ENCODE measurements at regions not wholly inside any gene's neighbourhood (a gene's known extent, or its start where the extent isn't known, plus 50 kb on each side); places are given as distances from the start of the nearest gene placed in this dataset.

GRCh38 chr13:78138756-78139155, 220.1 kb upstream of the EDNRB start:
- DNase-seq (ENCODE audit: low spot score), result no peak
- no peak for TF ChIP-seq CTCF (IDR thresholded peaks at IDR 0.05)
- Histone ChIP-seq H3K9me3 (no peaks in the 10 kb centered on the region), H3K27ac (no peak overlapping the region), H3K27me3 (replicated peaks; ENCODE audit: insufficient read depth) (no peaks in the 10 kb centered on the region), H3K4me3 (no peak overlapping the region), H3K36me3 (no peaks in the 10 kb centered on the region), H3K4me1 (ENCODE audit: control insufficient read depth in 1 of 2, low read depth in 2 of 2) (peaks cover 0 to 5% of the 10 kb centered on the region in 2 donors)
- no peak for ATAC-seq (ENCODE audit: insufficient number of reproducible peaks, low FRiP score, low read depth)

GRCh38 chr13:78137404-78138142, 218.9 kb upstream of the EDNRB start:
- ATAC-seq (ENCODE audit: insufficient number of reproducible peaks, low FRiP score, low read depth) (peak; percentile 60), DNase-seq (ENCODE audit: low spot score) (no peak)
- no peaks in the 10 kb centered on the region for H3K9me3 ChIP-seq
- H3K4me3 ChIP-seq, result peak overlapping the region; percentile 27
- H3K27ac ChIP-seq, result no peak overlapping the region
- no peaks in the 10 kb centered on the region for H3K36me3 ChIP-seq
- H3K27me3 ChIP-seq (replicated peaks; ENCODE audit: insufficient read depth), result no peaks in the 10 kb centered on the region
- peak; percentile 40 for TF ChIP-seq CTCF (IDR thresholded peaks at IDR 0.05)
- peaks cover 0 to 5% of the 10 kb centered on the region in 2 donors for H3K4me1 ChIP-seq (ENCODE audit: control insufficient read depth in 1 of 2, low read depth in 2 of 2)

- no peak for TF ChIP-seq CTCF (IDR thresholded peaks at IDR 0.05)
- no peak overlapping the region for H3K4me3 ChIP-seq
- no peaks in the 10 kb centered on the region for H3K36me3 ChIP-seq
- ATAC-seq (ENCODE audit: insufficient number of reproducible peaks, low FRiP score, low read depth) (no peak), DNase-seq (ENCODE audit: low spot score) (no peak)
- H3K4me1 ChIP-seq (ENCODE audit: control insufficient read depth in 1 of 2, low read depth in 2 of 2), result peaks cover 0 to 5% of the 10 kb centered on the region in 2 donors
- no peaks in the 10 kb centered on the region for H3K9me3 ChIP-seq
- H3K27ac ChIP-seq, result no peak overlapping the region
- no peaks in the 10 kb centered on the region for H3K27me3 ChIP-seq (replicated peaks; ENCODE audit: insufficient read depth)
Measured at GRCh38 chr13:78136966-78137365, 218.3 kb upstream of the EDNRB start.

GRCh38 chr13:78133511-78133910, 214.9 kb upstream of the EDNRB start:
- peaks cover 0 to 5% of the 10 kb centered on the region in 2 donors for H3K4me1 ChIP-seq (ENCODE audit: control insufficient read depth in 1 of 2, low read depth in 2 of 2)
- DNase-seq (ENCODE audit: low spot score) (no peak), ATAC-seq (ENCODE audit: insufficient number of reproducible peaks, low FRiP score, low read depth) (no peak)
- no peaks in the 10 kb centered on the region for H3K9me3 ChIP-seq
- no peak overlapping the region for H3K27ac ChIP-seq
- TF ChIP-seq CTCF (IDR thresholded peaks at IDR 0.05), result no peak
- no peaks in the 10 kb centered on the region for H3K27me3 ChIP-seq (replicated peaks; ENCODE audit: insufficient read depth)
- H3K36me3 ChIP-seq, result no peaks in the 10 kb centered on the region
- no peak overlapping the region for H3K4me3 ChIP-seq

- Histone ChIP-seq H3K27ac (no peak overlapping the region), H3K36me3 (no peaks in the 10 kb centered on the region), H3K4me3 (no peak overlapping the region), H3K27me3 (replicated peaks; ENCODE audit: insufficient read depth) (no peaks in the 10 kb centered on the region), H3K4me1 (ENCODE audit: control insufficient read depth in 1 of 2, low read depth in 2 of 2) (no peaks in the 10 kb centered on the region), H3K9me3 (no peaks in the 10 kb centered on the region)
- ATAC-seq (ENCODE audit: insufficient number of reproducible peaks, low FRiP score, low read depth) (no peak), DNase-seq (ENCODE audit: low spot score) (no peak)
- TF ChIP-seq CTCF (IDR thresholded peaks at IDR 0.05), result no peak
Measured at GRCh38 chr13:78131811-78132210, 213.2 kb upstream of the EDNRB start.
